Aorta (tissue), 5 donors: ENCODE measurements at regions not wholly inside any gene's neighbourhood (a gene's known extent, or its start where the extent isn't known, plus 50 kb on each side); places are given as distances from the start of the nearest gene placed in this dataset.

Experiments used
- ATAC-seq: fragments of 200-7000 bp; cut with Tn5 transposase; one replicate; pipeline ENCODE4 v1.9.1; 2022; ENCODE audit warnings: moderate library complexity; ENCODE audit not compliant: low FRiP score
- DNase-seq, 2 donors: peaks; one replicate each; pipeline ENCODE4 v3.0.0-alpha.2; 2020
- H3K27ac ChIP-seq, 2 donors: one replicate each; pipeline ENCODE4 v1.5.1; 2013; ENCODE audit warnings: low read length in 2 of 2, mild to moderate bottlenecking in 2 of 2, moderate library complexity in 2 of 2, control low read depth in 1 of 2, inconsistent platforms in 1 of 2, low read depth in 1 of 2
- H3K27me3 ChIP-seq, 2 donors: one replicate each; pipeline ENCODE4 v1.6.1; 2013; ENCODE audit warnings: control low read depth in 1 of 2, low read length in 1 of 2, mild to moderate bottlenecking in 1 of 2, moderate library complexity in 1 of 2; ENCODE audit not compliant: insufficient read depth in 2 of 2, control insufficient read depth in 1 of 2
- H3K36me3 ChIP-seq, 2 donors: one replicate each; pipeline ENCODE4 v1.6.1; 2013; ENCODE audit warnings: control low read depth in 1 of 2, low read length in 1 of 2, mild to moderate bottlenecking in 1 of 2; ENCODE audit not compliant: insufficient read depth in 2 of 2, control insufficient read depth in 1 of 2
- H3K4me1 ChIP-seq, 2 donors: one replicate each; pipeline ENCODE4 v1.6.1; 2013; ENCODE audit warnings: low read length in 2 of 2, control low read depth in 1 of 2, mild to moderate bottlenecking in 1 of 2, moderate library complexity in 1 of 2; ENCODE audit not compliant: insufficient read depth in 2 of 2, control insufficient read depth in 1 of 2
- H3K4me3 ChIP-seq, 2 donors: one replicate each; pipeline ENCODE4 v1.5.1; 2013; ENCODE audit warnings: low read length in 2 of 2, control low read depth in 1 of 2, mild to moderate bottlenecking in 1 of 2
- H3K9me3 ChIP-seq: one replicate; pipeline ENCODE4 v1.6.1; 2013; ENCODE audit warnings: mild to moderate bottlenecking, low read length; ENCODE audit not compliant: control insufficient read depth
- WGBS, 2 donors: extraction: QIAGEN DNeasy Blood & Tissue Kit; methylation state at CpG; one replicate each; pipeline ENCODE4 v1.1.7; 2013; 5-methylcytosine and 5-hydroxymethylcytosine counted together
- intact Hi-C, 2 donors: fragments of 100-400 bp; cut with DNase I; formaldehyde crosslinking; loops; one replicate each; pipeline versions ENCODE4 v1.14.2 to v1.15.0; 2022
- donor health status: healthy with polysubstance abuse.
- donor health status: Bipolar disorder and iron deficiency.
- donor health status: DM: no; HTN: no; CAD: no.
- donor health status: DM: no; HTN: no; CAD: no.
- donor health status: DM: yes; HTN: yes; CAD: no.

DNA sequence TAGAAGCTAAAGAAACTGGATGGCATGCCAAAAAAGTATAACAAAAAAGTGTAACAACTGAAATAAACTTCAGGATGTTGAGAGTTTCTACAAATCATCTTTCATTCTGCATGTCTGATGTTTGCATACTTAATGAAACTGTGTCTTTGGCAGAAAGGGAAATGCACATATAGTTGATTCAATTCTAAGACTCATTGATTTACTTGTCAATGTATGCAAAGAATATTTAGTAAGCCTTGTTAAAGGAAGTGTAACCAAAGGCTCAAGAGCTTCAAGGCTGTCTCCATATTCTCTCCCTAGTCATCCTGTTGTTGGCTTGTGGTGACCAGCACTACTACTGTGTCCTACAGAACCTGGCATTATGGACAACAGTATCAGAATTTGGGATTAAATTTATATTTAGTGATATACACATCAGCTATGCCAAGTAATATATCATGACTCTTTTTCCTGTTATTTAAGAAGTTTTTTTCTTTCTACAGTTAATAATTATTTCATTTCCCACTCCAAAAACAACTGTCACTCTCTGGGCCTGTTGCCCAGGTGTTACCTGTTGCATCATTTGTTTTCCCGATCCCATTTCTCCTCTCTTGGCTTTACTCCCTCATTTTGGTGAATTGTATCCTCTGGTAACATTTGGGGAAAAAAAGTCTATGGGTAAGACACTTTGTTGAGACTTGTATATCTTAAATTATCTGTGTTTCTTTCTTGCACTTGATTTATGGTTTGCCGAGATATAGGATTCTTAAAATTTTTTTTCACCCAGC, 226.6 kb upstream of the BMPER start:
- Histone ChIP-seq H3K9me3 (no peaks in the 10 kb centered on the region), H3K4me3 (no peak overlapping the region), H3K36me3 (no peaks in the 10 kb centered on the region), H3K27ac (no peak overlapping the region), H3K27me3 (no peaks in the 10 kb centered on the region), H3K4me1 (no peaks in the 10 kb centered on the region)
- ATAC-seq (no peak), DNase-seq (no peak)
- WGBS, 2 donors, result 87 to 91% methylated on average over 2 of the region's 2 CpGs
- intact Hi-C loops, result no loop called here

DNA sequence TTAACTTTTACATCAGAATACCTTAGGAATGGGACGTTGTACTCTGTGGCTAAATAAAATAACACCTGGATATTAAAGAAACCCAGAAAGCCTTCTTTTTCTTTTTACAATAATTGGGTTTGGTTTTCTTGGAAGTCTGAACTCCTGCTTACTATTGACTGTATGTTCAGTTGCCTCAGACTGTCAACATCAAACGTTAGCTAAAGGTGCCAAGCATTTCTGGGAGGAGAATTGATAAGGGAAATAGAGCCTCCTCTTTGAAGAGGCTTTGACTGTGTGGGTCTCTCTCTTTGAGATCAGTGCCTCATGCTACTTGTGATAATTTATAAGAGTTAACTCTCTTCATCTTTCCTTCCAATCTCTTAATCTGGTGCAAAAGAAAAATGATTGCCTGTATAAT, 224.7 kb upstream of the BMPER start:
- H3K27me3 ChIP-seq, result no peaks in the 10 kb centered on the region
- 76 to 84% methylated on average over 2 of the region's 2 CpGs for WGBS, 2 donors
- intact Hi-C loops, result no loop called here
- H3K9me3 ChIP-seq, result peaks cover 1% of the 10 kb centered on the region
- H3K27ac ChIP-seq, result no peak overlapping the region
- ATAC-seq, result no peak
- H3K36me3 ChIP-seq, result no peaks in the 10 kb centered on the region
- no peaks in the 10 kb centered on the region for H3K4me1 ChIP-seq
- no peak for DNase-seq
- no peak overlapping the region for H3K4me3 ChIP-seq

DNA sequence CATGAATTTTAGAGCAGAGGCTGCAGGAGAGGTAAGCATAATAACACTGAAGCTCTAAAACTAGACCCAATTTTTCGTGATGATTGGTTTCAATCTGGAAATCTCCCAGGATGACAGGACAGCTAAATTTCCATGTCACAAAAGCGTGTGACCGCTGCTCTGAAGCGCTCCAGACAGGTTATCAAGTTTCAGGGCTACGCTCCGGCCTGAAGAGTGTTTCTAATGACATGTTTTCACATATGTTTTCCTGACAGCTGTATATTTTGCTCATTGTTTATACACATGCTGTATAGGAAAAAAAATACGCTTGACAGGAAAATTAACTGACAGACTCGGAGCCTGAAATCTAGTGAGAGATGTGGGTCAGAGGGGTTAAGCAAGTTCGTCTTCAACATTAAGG, 219.8 kb upstream of the BMPER start:
- Histone ChIP-seq H3K27ac (no peak overlapping the region), H3K4me1 (no peaks in the 10 kb centered on the region), H3K36me3 (no peaks in the 10 kb centered on the region), H3K4me3 (no peak overlapping the region), H3K9me3 (peaks cover 2% of the 10 kb centered on the region), H3K27me3 (no peaks in the 10 kb centered on the region)
- ATAC-seq (no peak), DNase-seq (no peak)
- intact Hi-C loops, result no loop called here
- WGBS, 2 donors, result 93% methylated on average over 9 of the region's 9 CpGs

DNA sequence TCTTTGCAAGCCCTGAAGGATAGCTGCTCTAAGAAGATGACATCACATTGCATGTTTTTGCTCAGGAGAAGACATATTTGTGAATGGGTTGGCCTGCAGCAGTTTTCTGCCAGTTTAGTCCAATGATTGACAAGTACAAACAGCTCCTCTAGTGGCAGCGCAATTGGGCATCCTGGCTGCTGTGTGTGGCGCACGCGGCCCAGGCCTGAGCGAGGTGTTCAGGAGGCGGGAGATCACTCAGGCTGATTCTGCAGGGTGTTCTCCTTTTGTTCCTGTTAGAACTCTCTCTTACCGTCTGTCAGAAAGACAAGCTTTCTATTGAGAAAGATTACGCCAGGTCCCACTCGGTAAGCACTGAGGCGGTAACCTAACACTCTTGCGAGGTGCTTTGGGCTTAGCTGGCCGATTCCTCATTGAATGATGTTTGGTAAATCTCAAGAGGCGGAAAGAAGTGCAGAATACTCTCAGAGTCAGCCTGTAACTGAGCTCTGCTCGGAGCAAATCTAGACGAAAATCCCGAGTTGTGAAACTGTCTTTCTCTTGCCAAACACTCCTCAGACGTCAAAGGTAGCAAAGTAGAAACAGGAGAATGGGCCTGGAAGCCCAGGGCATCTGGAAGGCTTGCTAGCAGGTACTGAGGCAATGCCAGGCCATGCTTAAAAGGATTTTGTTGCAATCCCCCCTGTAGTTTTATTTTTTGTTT, 219.2 kb upstream of the BMPER start:
- ATAC-seq (no peak), DNase-seq (no peak)
- Histone ChIP-seq H3K4me3 (no peak overlapping the region), H3K36me3 (no peaks in the 10 kb centered on the region), H3K27me3 (no peaks in the 10 kb centered on the region), H3K27ac (no peak overlapping the region), H3K4me1 (no peaks in the 10 kb centered on the region), H3K9me3 (peaks cover 2% of the 10 kb centered on the region)
- WGBS, 2 donors, result 77 to 82% methylated on average over 17 of the region's 17 CpGs
- intact Hi-C loops, result no loop called here

DNA sequence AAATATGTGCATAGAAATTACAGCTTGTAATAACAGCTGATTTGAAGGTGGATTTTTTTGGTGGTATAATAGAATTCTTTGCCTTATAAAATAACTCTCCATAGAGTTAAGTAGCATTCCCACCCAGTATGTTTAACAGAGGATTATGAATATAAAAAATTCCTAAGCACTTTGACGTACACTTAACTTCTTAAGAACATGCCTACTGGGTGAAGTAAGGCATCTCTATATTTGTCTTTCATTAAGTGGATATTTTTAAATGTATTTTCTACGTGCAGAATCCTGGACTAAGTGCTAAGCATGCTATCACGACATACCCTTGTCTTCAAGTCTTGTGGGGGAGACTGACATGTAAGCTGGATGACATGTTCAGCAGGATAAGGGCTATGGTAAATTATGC, 217.7 kb upstream of the BMPER start:
- Histone ChIP-seq H3K4me3 (no peak overlapping the region), H3K27me3 (no peaks in the 10 kb centered on the region), H3K36me3 (no peaks in the 10 kb centered on the region), H3K27ac (no peak overlapping the region), H3K9me3 (peaks cover 2% of the 10 kb centered on the region), H3K4me1 (no peaks in the 10 kb centered on the region)
- ATAC-seq (no peak), DNase-seq (no peak)
- 40 to 55% methylated on average over 3 of the region's 3 CpGs for WGBS, 2 donors
- intact Hi-C loops, result no loop called here

DNA sequence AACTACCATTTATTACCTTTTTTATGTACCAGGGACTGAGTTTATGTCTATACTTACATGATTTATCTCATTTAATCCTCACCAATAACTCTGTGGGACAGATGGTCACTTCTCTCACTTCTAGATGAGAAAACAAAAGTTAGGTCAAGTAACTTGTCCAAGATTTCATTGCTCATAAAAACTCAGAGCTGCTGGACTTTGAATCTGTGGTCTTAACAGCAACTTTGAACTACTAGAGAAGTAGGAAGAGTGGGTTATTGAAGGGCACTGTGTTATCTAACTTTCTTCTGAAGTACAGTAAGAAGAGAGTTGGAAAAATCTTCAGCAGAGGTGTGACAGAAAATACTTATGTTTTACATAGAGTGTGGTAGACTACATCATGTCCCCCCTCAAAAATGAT, 214.2 kb upstream of the BMPER start:
- Histone ChIP-seq H3K4me1 (peaks cover 0 to 2% of the 10 kb centered on the region in 2 donors), H3K4me3 (no peak overlapping the region), H3K9me3 (peaks cover 1% of the 10 kb centered on the region), H3K27me3 (no peaks in the 10 kb centered on the region), H3K36me3 (no peaks in the 10 kb centered on the region), H3K27ac (no peak overlapping the region)
- intact Hi-C loops, result no loop called here
- no peak for ATAC-seq
- no peak for DNase-seq

DNA sequence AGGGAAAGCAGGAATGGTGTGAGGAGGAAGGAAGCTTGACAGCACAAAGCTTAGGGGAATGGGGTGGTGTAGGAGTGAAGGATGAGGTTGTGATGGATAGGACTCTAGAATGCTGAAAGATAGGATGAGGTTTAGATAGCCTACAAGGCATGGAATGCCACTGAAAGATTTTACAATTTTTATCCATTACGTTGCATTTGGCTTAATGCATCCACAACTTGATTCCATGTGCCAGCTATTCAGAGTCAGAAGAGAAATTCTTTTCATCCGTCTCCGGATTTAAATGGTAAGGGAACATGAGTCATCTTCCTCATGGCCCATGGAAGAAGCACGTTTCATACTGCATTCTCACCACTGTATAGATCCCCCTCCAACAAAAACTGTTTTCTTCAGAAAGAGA, 212.4 kb upstream of the BMPER start:
- H3K36me3 ChIP-seq, result no peaks in the 10 kb centered on the region
- peaks cover 1% of the 10 kb centered on the region for H3K9me3 ChIP-seq
- H3K4me1 ChIP-seq, result peaks cover 0 to 2% of the 10 kb centered on the region in 2 donors
- intact Hi-C loops, result no loop called here
- no peak overlapping the region for H3K27ac ChIP-seq
- no peak overlapping the region for H3K4me3 ChIP-seq
- H3K27me3 ChIP-seq, result no peaks in the 10 kb centered on the region
- WGBS, 2 donors, result 5 to 13% methylated on average over 4 of the region's 4 CpGs
- DNase-seq (no peak), ATAC-seq (no peak)

DNA sequence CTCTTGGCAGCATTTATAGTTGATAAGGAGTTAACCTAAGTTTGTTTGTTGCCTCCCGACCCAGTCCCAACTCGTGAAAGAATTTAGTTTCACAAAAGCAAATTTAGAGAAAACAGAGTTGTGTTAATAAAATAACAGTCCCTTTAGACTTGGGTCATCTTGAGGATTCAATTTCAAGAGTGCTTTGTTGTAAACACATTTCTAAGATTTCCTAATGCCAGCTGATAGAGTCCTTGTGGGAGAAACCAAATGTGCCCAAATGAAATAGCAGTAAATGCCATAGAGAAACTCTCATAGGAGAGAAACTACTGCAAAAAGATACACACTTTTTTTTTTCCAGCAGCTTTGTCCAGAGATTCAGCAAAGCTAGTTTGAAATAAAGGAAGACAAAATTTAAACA, 211.3 kb upstream of the BMPER start:
- H3K27me3 ChIP-seq, result no peaks in the 10 kb centered on the region
- DNase-seq (no peak), ATAC-seq (no peak)
- 31 to 35% methylated on average over 2 of the region's 2 CpGs for WGBS, 2 donors
- H3K4me3 ChIP-seq, result no peak overlapping the region
- intact Hi-C loops, result no loop called here
- no peaks in the 10 kb centered on the region for H3K36me3 ChIP-seq
- no peak overlapping the region for H3K27ac ChIP-seq
- no peaks in the 10 kb centered on the region for H3K9me3 ChIP-seq
- peaks cover 0 to 2% of the 10 kb centered on the region in 2 donors for H3K4me1 ChIP-seq

DNA sequence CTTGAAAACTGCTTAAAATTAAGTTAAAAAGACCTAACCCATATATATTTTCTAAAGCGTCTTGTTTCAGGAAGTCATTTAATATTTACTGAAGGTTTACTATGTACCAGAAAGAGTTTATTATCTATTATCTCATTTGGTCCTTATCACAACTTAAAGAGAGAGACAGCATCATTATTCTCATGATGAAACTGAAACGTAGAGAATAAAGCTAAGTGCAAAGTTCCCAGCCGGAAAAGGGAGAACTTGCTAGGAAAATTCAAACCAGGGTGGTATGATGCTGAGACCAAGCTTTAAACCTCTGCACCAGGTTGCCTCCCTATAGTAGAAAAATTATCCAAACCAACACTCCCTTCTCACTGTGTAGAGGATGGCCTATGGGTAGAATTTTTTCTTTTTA, 207.7 kb upstream of the BMPER start:
- DNase-seq (no peak), ATAC-seq (no peak)
- Histone ChIP-seq H3K27me3 (no peaks in the 10 kb centered on the region), H3K4me3 (no peak overlapping the region), H3K4me1 (peaks cover 0 to 2% of the 10 kb centered on the region in 2 donors), H3K36me3 (no peaks in the 10 kb centered on the region), H3K9me3 (peaks cover 3% of the 10 kb centered on the region), H3K27ac (no peak overlapping the region)
- intact Hi-C loops, result no loop called here
- WGBS, 2 donors, result 66 to 74% methylated on average over 3 of the region's 3 CpGs
